GM12891 (cell line): ENCODE measurements at regions not wholly inside any gene's neighbourhood (a gene's known extent, or its start where the extent isn't known, plus 50 kb on each side); places are given as distances from the start of the nearest gene placed in this dataset.

Source experiments
- PAX5 ChIP-seq: IDR thresholded peaks from 2 replicates; pipeline ENCODE4 v1.6.1; 2011; ENCODE audit warnings: low read length, moderate library complexity, mild to moderate bottlenecking; ENCODE audit not compliant: insufficient read depth, severe bottlenecking
- POLR2A ChIP-seq: IDR thresholded peaks from 2 replicates; pipeline ENCODE4 v1.6.1; 2011; ENCODE audit warnings: low read depth, low read length, control low read depth
- POLR2AphosphoS5 ChIP-seq: IDR thresholded peaks from 2 replicates; pipeline ENCODE4 v1.6.1; 2011; ENCODE audit warnings: low read depth, low read length, control low read depth
- POU2F2 ChIP-seq: IDR thresholded peaks from 2 replicates; pipeline ENCODE4 v1.6.1; 2011; ENCODE audit warnings: low read depth, mild to moderate bottlenecking, control low read depth, low read length, moderate library complexity
- SPI1 ChIP-seq: IDR thresholded peaks from 2 replicates; pipeline ENCODE4 v1.6.1; 2011; ENCODE audit warnings: low read depth, low read length, control low read depth
- TAF1 ChIP-seq: IDR thresholded peaks from 2 replicates; pipeline ENCODE4 v1.6.1; 2011; ENCODE audit warnings: low read depth, low read length, control low read depth

DNA sequence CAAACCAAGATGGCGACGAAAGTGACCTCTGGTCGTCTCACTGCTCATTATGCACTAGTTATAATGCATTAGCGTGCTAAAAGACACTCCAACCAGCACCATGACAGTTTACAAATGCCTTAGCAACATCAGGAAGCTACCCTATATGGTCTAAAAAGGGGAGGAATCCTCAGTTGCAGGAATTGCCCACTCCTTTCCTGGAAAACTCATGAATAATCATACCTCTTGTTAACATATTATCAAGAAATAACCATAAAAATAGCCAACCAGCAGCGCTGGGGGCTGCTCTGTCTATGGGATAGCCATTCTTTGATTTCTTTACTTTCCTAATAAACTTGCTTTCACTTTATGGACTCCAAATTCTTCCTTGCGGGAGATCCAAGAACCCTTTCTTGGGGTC is 595.7 kb upstream of the KLF4 start:
- no peak for TF ChIP-seq POLR2A
- TF ChIP-seq POLR2AphosphoS5, result no peak
- TF ChIP-seq TAF1, result no peak
- no peak for TF ChIP-seq SPI1
- TF ChIP-seq PAX5, result no peak
- TF ChIP-seq POU2F2, result no peak
